NT2/D1 (cell line): ENCODE measurements at regions not wholly inside any gene's neighbourhood (a gene's known extent, or its start where the extent isn't known, plus 50 kb on each side); places are given as distances from the start of the nearest gene placed in this dataset.

Experiments
- SUZ12 ChIP-seq: IDR thresholded peaks from 2 replicates; pipeline ENCODE4 v1.6.1; 2011; ENCODE audit not compliant: insufficient read length, insufficient read depth; ENCODE audit errors: extremely low read depth
- YY1 ChIP-seq: IDR thresholded peaks from 2 replicates; pipeline ENCODE4 v1.6.1; 2011; ENCODE audit not compliant: insufficient read length, insufficient read depth
- ZNF274 ChIP-seq: IDR thresholded peaks from 2 replicates; pipeline ENCODE4 v1.6.1; 2011; ENCODE audit warnings: mild to moderate bottlenecking, low read depth, low read length

DNA sequence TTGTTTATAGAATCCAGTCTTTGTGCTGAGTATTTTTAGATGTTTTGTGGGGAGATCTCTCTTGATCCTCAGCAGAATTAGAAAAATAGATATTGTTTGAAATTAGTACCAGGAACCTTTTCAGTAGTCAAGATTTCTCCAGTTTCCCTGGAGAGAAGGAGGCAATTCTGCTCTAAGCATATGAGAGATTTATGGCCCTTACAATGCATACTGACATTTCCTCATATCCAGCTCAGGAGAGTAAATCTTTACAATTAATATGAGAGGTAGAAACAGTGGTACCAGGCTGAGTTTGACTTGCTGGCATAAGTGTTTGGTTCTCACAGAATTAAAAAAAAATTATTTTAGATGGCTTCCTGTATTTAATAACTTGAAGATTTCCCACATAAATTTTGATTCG lies 239.1 kb upstream of the SGO1 start:
- no peak for TF ChIP-seq ZNF274
- no peak for TF ChIP-seq YY1
- TF ChIP-seq SUZ12: no peak
